HFFc6 (cell line): ENCODE measurements at regions not wholly inside any gene's neighbourhood (a gene's known extent, or its start where the extent isn't known, plus 50 kb on each side); places are given as distances from the start of the nearest gene placed in this dataset.

Experiments used
- DNase-seq: peaks from one replicate; pipeline ENCODE4 v3.0.0-alpha.2; 2018
- H3K27ac Mint-ChIP-seq: 2 replicates; pipeline ENCODE4 v1.8.0; 2020; ENCODE audit warnings: mild to moderate bottlenecking, mixed read lengths
- H3K27me3 Mint-ChIP-seq: 2 replicates; pipeline ENCODE4 v1.8.0; 2021; ENCODE audit warnings: mild to moderate bottlenecking, moderate library complexity, mixed read lengths; ENCODE audit not compliant: insufficient read depth
- H3K36me3 Mint-ChIP-seq: 2 replicates; pipeline ENCODE4 v1.8.0; 2021; ENCODE audit warnings: low read depth, mixed read lengths
- H3K4me1 Mint-ChIP-seq: 2 replicates; pipeline ENCODE4 v1.8.0; 2020; ENCODE audit warnings: low read depth, mixed read lengths
- H3K4me3 Mint-ChIP-seq: 2 replicates; pipeline ENCODE4 v1.8.0; 2020; ENCODE audit warnings: mild to moderate bottlenecking, moderate library complexity, mixed read lengths
- H3K9me3 Mint-ChIP-seq: 2 replicates; pipeline ENCODE4 v1.8.0; 2020; ENCODE audit warnings: mild to moderate bottlenecking, mixed read lengths
- TF ChIP-seq, protein P1 (sequence below): fragments of 200-600 bp; sonication (generic); IDR thresholded peaks from 2 replicates; pipeline ENCODE4 v1.5.0; 2021; ENCODE audit warnings: antibody characterized with exemption, mild to moderate bottlenecking

DNA sequence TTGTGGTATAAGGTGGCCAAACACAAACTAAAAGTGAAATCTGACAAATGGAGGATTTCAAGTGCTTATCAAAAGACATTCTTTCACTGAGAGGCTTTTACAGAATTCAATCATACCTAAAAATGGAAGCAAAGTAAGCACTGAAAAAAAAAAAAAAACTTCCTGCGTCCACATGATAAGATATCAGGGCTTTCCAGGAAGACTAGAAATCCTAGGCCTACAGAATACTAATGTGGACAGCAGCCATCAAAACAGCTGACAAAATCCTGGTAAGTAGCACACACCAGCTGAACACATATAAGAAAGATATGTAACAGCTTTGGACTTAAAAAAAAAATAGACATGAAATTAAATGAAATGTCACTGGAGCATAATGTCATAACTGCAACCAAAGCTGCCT, 178.2 kb downstream of the SUCLG1 start:
- no peak overlapping the region for H3K27ac Mint-ChIP-seq
- no peaks in the 10 kb centered on the region for H3K4me1 Mint-ChIP-seq
- peaks cover 2% of the 10 kb centered on the region for H3K27me3 Mint-ChIP-seq
- no peak for DNase-seq
- H3K4me3 Mint-ChIP-seq = no peak overlapping the region
- H3K36me3 Mint-ChIP-seq = no peaks in the 10 kb centered on the region
- TF ChIP-seq, protein P1, sequence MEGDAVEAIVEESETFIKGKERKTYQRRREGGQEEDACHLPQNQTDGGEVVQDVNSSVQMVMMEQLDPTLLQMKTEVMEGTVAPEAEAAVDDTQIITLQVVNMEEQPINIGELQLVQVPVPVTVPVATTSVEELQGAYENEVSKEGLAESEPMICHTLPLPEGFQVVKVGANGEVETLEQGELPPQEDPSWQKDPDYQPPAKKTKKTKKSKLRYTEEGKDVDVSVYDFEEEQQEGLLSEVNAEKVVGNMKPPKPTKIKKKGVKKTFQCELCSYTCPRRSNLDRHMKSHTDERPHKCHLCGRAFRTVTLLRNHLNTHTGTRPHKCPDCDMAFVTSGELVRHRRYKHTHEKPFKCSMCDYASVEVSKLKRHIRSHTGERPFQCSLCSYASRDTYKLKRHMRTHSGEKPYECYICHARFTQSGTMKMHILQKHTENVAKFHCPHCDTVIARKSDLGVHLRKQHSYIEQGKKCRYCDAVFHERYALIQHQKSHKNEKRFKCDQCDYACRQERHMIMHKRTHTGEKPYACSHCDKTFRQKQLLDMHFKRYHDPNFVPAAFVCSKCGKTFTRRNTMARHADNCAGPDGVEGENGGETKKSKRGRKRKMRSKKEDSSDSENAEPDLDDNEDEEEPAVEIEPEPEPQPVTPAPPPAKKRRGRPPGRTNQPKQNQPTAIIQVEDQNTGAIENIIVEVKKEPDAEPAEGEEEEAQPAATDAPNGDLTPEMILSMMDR = no peak
- no peaks in the 10 kb centered on the region; the same call in 1 of the 2 replicates for H3K9me3 Mint-ChIP-seq

DNA sequence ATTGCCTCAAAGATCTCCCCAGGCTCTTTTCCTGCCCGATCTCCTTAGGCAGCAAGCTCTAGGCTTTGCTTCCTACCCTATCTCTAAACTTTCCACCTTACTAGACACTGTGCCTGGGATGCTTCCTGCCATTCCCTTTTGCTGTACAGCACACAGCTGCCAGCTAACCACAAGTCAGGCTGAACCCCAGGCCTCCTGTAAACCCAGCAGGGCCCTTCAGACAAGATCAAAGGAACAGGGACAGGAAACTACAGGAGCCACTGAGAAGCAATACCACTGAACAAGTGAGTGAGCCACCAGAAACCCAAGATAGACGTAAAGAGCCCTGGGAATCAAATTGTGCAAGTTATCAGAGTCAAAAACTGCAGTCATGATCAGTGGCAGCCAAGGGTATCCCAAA, 180.7 kb downstream of the SUCLG1 start:
- H3K27me3 Mint-ChIP-seq = peaks cover 2% of the 10 kb centered on the region
- no peaks in the 10 kb centered on the region; the same call in 1 of the 2 replicates for H3K9me3 Mint-ChIP-seq
- no peak for DNase-seq
- H3K4me3 Mint-ChIP-seq = no peak overlapping the region
- H3K27ac Mint-ChIP-seq = no peak overlapping the region
- H3K36me3 Mint-ChIP-seq = no peaks in the 10 kb centered on the region
- TF ChIP-seq, protein P1 = no peak
- H3K4me1 Mint-ChIP-seq = no peaks in the 10 kb centered on the region

DNA sequence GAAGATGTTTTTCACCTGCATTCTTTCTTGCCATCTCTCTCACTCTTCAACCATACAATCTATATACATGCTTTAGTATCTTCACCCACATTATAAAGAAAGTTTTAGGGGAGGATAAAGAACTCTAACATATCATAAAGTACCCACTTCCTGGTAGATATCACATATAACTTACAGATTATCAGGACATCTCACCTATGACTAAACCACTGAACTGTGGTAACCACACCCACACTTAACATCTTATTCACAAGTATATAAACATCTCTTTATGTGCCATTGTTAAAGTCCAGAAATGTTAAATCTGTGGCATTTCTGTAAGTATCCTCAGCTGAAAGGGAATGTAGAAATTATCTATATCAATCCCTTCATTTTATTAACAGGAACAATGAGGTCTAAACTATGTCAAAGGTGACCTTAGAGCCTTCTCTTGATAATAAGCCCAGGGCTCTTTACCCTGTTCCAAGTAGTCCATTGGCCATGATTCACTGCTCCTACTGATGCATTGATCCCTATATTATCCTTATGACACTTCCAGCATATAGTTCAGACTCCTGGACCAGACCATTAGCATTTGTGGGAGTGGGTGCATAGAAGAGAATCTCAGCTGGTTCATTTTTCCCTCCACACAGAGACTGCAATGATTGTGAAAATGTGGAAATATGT, 182.4 kb downstream of the SUCLG1 start:
- no peak for DNase-seq
- Mint-ChIP-seq H3K4me3 (no peak overlapping the region), H3K4me1 (no peaks in the 10 kb centered on the region), H3K36me3 (no peaks in the 10 kb centered on the region), H3K27me3 (peaks cover 3% of the 10 kb centered on the region), H3K27ac (no peak overlapping the region), H3K9me3 (no peaks in the 10 kb centered on the region)
- TF ChIP-seq, protein P1 = no peak

DNA sequence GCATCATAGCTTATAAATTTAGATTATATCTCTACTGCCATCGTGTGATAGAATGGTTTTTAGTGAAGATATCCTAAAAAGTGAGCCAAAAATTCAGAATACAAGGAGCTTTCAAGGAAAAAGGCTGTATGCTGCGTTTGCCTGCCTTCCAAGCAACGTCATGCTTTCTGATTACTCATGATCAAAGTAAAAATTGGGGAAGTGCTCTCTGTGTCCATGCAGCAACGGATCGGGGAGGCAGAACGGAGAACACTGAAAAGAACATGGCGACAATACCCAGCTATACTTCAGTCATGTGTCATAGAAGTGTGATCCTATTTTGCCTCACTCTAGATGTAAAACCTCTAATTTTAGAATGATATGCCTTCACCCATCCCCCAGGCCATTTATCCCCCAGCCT, 185.7 kb downstream of the SUCLG1 start:
- Mint-ChIP-seq H3K9me3 (no peaks in the 10 kb centered on the region), H3K27me3 (peaks cover 3% of the 10 kb centered on the region; the same call in 1 of the 2 replicates), H3K4me1 (no peaks in the 10 kb centered on the region), H3K4me3 (no peak overlapping the region), H3K36me3 (no peaks in the 10 kb centered on the region), H3K27ac (no peak overlapping the region)
- no peak for DNase-seq
- TF ChIP-seq, protein P1 = no peak

DNA sequence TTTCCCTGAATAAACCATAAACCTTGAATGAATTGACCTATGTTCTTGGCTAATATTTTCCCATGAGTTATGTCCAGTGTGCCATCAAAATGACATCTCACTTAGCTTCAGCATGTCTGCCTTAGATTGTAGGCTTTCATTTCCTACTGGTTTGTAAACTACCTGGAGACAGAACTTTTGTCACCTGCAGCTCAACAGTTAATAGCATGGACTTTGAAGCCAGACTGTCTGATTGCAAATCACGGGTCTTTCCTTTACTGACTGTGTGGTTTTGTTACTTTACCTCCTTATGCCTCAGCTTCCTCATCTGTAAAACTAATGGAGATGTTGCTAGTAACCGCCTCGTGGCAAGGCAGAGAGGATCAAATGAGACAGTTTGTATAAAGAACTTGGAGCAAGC, 187.1 kb downstream of the SUCLG1 start:
- Mint-ChIP-seq H3K4me3 (no peak overlapping the region), H3K9me3 (peaks cover 4% of the 10 kb centered on the region; the same call in 1 of the 2 replicates), H3K27ac (no peak overlapping the region), H3K36me3 (no peaks in the 10 kb centered on the region), H3K4me1 (no peaks in the 10 kb centered on the region), H3K27me3 (peaks cover 2% of the 10 kb centered on the region; the same call in 1 of the 2 replicates)
- no peak for DNase-seq
- TF ChIP-seq, protein P1 = no peak
